GOT3 (cell line): ENCODE measurements at regions not wholly inside any gene's neighbourhood (a gene's known extent, or its start where the extent isn't known, plus 50 kb on each side); places are given as distances from the start of the nearest gene placed in this dataset.
"Not testable (repeated sequence)": the region's sequence is repeated elsewhere in the genome, so short reads cannot be mapped to it uniquely, and the experiment has no call there.

Experiments
- DNase-seq: peaks from one replicate; lab custom pipeline; 2025; ENCODE audit warnings: mixed read lengths; lab: John Stamatoyannopoulos, UW

- no peak for DNase-seq
Measured at GRCh38 chr1:55535724-55536544, 320.8 kb upstream of the USP24 start.

DNA sequence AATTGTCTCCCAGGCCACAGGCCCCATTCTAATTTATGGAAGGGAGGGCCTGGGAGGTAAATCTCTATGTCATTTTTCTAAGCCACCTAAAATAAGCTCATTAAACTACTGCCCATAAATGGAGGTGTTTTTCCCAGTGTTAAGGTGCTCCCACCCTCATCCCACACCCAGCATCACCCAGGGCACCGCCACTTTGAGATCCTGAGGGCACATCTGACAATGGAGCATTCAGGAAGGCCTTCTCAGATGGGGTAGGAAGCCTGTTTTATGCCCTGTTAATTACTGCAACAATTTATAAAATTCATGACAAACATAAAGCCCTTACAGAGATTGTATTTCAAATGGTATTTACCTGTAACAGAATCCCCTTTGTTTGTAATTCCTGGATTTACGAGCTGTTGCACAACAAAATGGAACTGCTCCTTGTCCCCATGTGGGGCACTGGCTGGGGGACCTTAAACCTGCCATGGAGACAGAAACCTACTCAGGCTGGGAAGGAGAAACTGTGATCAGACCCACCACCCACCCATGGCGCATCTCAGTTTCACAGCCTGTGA is 319.5 kb upstream of the USP24 start:
- no peak for DNase-seq

DNA sequence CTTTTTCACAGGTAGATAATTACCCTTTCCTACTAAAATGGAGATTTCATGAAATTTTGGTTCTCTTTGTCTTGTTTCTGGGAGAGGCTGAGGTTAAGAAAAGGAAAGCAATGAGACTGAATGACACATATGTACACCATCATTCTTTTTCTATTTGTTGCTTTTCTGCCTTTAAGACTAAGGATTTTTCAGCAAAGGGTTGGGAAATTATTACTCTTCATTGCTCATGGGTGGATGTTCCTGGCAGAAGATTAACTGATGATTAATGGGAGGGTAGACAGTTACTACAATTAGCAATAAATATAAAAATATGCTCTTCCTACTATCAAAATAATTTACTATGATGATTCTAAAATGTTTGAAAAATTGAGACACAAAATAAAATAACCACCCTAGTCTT is 316.5 kb upstream of the USP24 start:
- no peak for DNase-seq

GRCh38 chr1:55530749-55531478 is 315.8 kb upstream of the USP24 start:
- no peak for DNase-seq

DNA sequence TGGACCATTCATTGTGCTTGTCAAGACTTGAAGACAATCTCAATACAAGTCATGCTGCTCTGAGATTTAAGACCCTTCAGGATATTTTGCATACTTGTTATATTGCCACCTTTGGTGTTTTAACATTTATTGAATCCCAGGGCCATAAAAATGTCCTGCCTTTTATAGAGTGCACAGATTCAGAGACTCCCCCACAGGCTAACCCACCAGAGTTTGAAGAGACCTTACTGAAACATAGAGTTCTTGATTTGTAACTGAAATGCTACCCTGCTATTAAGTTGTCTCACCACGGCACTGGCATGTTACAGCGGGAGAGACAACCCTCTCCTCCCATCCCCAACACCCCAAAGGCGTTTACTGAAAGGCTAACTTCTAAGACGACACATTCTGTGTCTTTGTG is 313.9 kb upstream of the USP24 start:
- DNase-seq = no peak

DNA sequence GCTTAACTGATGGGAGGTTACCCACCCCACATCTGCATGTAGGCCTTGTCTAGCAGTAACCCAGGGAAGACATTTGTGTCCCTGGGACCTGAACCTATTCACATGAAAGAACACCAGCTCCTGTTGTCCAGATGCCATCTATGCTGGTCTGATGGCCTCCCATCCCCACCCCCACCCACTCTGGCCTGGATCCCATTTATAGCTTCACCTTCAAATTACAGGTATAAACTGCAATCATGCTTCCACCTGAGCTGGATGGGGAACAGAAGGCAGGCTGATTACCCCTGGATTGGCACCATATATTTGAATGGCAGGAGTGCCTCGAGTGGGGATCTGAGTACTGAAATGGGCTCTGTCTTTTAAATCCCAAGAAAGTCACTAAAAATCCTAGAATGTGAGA is 312.7 kb upstream of the USP24 start:
- no peak for DNase-seq

DNA sequence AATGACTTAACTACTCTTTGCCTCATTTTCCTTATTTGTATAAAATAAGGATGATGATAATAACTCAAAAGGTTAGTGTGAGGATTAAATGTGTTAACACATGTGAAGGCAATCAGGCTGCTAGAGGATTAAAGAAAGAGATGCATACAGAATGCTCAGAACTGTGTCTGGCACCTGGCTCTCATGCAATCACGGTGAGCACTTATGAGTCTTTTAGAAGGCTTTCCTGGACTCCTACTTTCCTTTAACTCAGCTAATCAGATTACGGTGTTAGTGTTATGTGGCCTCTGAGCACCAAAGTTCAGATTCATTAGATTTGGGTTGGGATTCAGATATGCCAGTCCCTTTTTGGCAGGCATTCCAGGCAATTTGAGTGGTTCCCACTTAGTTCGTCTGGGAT is 311.6 kb upstream of the USP24 start:
- DNase-seq = no peak

- DNase-seq = no peak
Measured at GRCh38 chr1:55524006-55524405, 308.8 kb upstream of the USP24 start.

DNA sequence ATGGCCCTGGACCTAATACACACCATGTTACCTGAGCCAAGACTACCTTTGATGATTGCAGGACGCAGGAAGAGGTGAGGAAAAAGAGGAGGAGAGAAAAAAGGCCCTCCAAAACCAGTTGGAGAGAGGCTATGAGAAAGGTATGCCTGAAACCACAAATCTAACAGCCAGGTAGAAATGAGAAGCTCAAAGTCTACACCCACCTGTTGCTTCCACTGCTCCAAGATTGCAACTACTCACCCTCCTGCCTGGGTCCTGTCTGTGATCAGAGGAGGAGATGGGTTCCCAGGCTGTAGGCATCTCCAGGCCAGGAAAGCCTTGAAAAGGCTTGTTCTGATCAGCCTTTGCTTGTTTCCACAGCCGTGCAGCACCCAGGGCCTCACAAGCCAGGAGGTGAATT is 307.8 kb upstream of the USP24 start:
- DNase-seq = no peak

DNA sequence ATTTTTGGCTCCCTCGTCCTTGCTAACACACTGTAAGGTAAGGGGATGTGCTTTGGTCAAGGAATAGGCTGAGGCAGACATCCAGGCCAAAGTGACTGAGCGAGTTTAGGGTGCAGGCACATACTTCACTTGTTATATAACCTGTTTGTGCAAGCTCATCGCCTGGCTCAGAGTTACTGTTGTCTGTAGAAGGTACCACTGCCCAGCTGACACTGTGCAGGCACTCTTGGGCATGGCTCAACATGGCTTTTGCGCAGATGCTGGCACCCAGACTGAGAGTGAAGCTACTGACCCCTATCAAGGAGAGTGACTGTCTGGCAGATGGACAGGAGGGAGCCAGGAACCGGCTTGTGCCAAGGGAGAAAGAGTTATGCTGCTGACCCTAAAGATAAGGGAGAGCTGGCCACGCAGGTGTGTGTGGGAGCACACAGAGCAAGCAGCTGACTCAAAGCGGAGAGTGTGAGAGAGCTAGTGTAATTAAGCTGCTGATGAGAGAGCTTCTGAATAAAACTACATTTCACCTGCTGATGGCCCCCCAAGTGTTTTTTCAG is 307.3 kb upstream of the USP24 start:
- DNase-seq = no peak

DNA sequence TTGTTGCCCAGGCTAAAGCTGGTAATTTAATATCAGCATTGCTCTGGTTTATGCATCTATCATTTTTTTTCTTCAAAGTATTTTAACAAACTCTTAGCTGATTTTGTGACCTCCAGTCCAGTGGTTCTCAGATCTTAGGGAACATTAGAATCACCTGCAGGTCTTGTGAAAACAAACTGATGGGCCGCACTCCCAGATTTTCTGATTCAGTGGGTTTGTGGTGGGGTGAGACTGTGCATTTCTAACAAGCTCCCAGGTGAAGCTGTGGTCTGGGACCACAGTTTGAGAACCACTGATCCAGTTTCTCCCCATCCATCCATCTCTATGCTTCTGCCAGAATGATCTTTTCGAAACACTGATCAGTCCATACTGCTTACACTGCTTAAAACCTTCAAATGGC is 305.7 kb upstream of the USP24 start:
- DNase-seq = no peak

DNA sequence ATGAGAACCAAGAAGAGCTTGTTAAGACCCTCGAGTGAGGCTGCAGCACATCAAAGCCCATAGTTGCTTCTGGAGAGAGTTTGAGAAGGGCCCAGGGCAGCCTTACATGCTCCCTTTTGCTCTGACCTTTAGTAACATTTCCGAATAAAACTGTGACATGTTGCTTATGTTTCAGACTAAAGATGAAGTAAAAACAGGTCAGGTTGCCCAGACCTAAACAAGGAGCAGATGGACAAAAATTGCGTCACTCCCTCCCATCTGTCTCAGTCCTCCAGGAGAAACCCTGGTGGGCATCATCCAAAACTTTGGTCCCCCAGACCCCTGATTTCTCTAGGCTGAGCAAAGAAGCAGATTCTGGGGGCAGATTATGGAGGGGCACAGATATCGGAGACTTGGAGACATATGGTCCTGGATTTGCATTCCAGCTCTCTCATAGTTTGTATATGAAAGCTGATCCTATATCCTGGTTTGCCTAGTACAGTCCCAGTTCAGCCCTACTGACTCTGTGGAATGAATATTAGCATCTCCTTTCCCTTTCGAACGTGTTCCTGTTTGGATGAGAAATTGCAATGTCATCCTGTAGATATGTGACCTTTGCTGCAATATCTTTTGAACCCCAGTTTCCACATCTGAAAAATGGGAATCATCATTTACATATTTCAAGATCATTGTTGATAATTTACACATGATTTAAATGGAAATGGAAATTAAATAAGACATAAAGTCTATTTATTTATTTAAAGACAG is 304.9 kb upstream of the USP24 start:
- DNase-seq = no peak

DNA sequence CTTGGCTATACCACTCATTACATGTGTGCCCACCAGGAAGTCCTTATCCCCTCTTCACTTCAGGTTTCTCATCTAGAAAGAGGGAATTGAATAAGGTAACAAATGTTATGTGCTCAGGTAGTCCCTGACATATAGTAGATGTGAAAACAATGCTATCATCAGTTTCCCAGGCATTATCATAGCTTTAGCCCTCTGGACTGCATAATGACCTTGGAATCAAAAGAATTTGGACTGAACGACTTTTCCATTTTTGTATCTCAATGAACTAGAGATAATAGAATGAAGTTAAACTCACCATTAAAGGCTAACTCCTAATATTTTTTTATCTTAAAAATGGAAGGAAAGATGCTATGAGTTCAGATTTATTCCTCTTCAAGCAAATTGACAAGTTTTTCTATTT is 304.1 kb upstream of the USP24 start:
- no peak for DNase-seq

- no peak for DNase-seq
Measured at GRCh38 chr1:55517036-55517435, 301.9 kb upstream of the USP24 start.

DNA sequence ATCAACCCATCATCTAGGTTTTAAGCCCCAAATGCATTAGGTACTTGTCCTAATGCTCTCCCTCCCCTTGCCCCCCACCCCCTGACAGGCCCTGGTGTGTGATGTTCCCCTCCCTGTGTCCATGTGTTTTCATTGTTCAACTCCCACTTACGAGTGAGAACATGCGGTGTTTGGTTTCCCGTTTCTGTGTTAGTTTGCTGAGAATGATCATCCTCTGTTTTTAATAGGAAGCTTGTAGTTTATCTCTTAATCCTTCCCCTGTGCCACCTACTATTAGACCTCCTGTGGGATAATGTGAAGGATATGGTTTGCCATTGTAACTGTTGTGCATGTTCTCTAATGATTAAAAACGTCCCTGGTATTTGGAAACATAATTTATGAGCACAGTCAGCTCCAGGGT is 299.4 kb upstream of the USP24 start:
- not testable (repeated sequence) for DNase-seq

GRCh38 chr1:55512466-55512865 is 297.3 kb upstream of the USP24 start:
- DNase-seq = no peak

DNA sequence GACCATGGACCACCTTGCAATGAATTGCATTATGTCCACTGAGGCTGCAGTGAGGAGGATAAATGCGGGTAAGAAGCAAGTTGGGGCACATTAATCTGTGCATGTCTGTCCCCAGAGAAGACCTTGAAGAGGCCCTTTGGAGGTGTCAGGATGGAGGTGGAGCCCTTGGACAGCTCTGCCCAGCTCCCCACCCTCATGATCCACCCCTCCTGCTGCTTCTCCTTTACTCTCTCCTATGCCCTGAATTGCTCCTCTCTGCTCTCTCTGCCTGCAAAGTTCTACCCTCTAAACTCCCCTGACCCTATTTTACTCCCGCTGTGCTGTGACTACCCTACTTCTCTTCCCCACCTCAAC is 292.4 kb upstream of the USP24 start:
- no peak for DNase-seq

- no peak for DNase-seq
Measured at GRCh38 chr1:55506740-55507577, 291.8 kb upstream of the USP24 start.

DNA sequence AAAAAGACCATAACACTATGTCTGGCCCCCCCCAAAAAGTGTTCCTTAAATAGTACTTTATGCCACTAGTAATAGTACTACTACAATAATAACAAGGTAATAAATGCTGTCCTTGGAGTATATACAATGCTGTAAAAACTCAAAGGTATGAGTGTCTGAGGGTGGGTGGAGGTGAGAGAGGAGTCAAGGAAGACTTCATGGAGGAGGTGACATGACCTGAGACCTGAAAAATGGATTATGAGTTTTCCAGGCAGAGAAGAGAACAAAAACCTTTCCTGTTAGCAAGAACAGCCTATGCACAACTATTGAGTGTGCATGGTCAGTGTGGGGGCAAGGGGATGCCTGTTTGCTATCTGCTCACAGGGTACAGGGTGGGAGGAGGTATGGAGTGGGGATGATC is 290.2 kb upstream of the USP24 start:
- no peak for DNase-seq

- DNase-seq = no peak
Measured at GRCh38 chr1:55504306-55504731, 289.2 kb upstream of the USP24 start.

DNA sequence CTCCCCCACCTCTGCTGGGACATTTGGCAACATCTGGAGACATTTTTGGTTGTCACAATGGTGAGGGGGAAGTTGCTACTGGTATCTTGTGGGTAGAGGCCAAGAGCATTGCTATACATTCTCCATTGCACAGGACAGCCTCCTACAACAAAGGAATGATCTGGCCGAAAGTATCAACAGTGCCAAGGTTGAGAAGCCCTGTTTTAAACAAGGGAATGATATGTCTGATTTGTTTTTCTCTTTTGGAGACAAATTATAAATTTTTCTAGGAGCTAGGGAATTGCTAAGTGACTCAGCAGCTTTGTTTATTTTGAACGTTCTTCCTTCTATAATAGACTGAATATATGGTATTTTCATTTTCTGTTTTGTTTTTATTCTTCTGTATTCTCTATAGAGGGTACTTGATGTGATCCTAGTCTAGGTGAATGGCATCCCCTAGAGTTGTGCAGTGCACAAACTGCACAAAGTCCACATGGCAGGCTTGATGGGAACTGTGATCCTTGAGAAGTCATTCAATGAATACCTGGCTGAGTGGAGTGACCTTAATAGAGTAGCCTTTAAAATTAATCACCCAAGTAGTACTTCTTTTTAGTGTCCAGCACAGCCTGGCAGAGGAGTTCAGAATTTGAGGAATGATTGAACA is 288.6 kb upstream of the USP24 start:
- DNase-seq = no peak
